Right lobe of liver (tissue), 4 donors: ENCODE measurements at regions not wholly inside any gene's neighbourhood (a gene's known extent, or its start where the extent isn't known, plus 50 kb on each side); places are given as distances from the start of the nearest gene placed in this dataset.

Experiments
- POLR2A ChIP-seq: fragments of 450-650 bp; IDR thresholded peaks from one replicate; pipeline ENCODE4 v1.6.1; 2017; ENCODE audit warnings: antibody characterized with exemption, mild to moderate bottlenecking
- TF ChIP-seq, protein P1 (sequence below), 4 donors: fragments of 200-600 bp in 3 of 4; fragments of 450-650 bp in 1 of 4; IDR thresholded peaks; one replicate each; pipeline versions ENCODE4 v1.5.1 to v1.8.0; 2016 to 2022; ENCODE audit warnings: antibody characterized with exemption in 4 of 4, mild to moderate bottlenecking in 2 of 4
- donor health status: DM: no; HTN: no; CAD: no.
- donor health status: DM: no; HTN: no; CAD: no.
- donor health status: DM: no; HTN: yes; CAD: no.

GRCh38 chr7:13179011-13179582 lies 491.7 kb downstream of the ARL4A start:
- TF ChIP-seq, protein P1, sequence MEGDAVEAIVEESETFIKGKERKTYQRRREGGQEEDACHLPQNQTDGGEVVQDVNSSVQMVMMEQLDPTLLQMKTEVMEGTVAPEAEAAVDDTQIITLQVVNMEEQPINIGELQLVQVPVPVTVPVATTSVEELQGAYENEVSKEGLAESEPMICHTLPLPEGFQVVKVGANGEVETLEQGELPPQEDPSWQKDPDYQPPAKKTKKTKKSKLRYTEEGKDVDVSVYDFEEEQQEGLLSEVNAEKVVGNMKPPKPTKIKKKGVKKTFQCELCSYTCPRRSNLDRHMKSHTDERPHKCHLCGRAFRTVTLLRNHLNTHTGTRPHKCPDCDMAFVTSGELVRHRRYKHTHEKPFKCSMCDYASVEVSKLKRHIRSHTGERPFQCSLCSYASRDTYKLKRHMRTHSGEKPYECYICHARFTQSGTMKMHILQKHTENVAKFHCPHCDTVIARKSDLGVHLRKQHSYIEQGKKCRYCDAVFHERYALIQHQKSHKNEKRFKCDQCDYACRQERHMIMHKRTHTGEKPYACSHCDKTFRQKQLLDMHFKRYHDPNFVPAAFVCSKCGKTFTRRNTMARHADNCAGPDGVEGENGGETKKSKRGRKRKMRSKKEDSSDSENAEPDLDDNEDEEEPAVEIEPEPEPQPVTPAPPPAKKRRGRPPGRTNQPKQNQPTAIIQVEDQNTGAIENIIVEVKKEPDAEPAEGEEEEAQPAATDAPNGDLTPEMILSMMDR (IDR thresholded peaks at IDR 0.05): peak in 3 of 4 donors; percentile 27 to 32 (median 29)
- no peak for TF ChIP-seq POLR2A
